Activated T-cell treated with anti-CD3 and anti-CD28 coated beads, Interleukin-2, amount 50 U/mL, for 24 hours (primary cell): ENCODE measurements at regions not wholly inside any gene's neighbourhood (a gene's known extent, or its start where the extent isn't known, plus 50 kb on each side); places are given as distances from the start of the nearest gene placed in this dataset.

Experiments used
- DNase-seq: peaks from one replicate; pipeline ENCODE4 v3.0.0-alpha.2; 2020
- H3K27ac Mint-ChIP-seq: 2 replicates; pipeline ENCODE4 v1.8.0; 2020; ENCODE audit warnings: mild to moderate bottlenecking, mixed read lengths
- H3K27me3 Mint-ChIP-seq: 2 replicates; pipeline ENCODE4 v1.8.0; 2020; ENCODE audit warnings: mixed read lengths
- H3K36me3 Mint-ChIP-seq: 2 replicates; pipeline ENCODE4 v1.8.0; 2020; ENCODE audit warnings: low read depth, mixed read lengths
- H3K4me1 Mint-ChIP-seq: 2 replicates; pipeline ENCODE4 v1.8.0; 2020; ENCODE audit warnings: low read depth, mixed read lengths
- H3K4me3 Mint-ChIP-seq: 2 replicates; pipeline ENCODE4 v1.8.0; 2020; ENCODE audit warnings: mild to moderate bottlenecking, moderate library complexity, mixed read lengths
- H3K9me3 Mint-ChIP-seq: 2 replicates; pipeline ENCODE4 v1.8.0; 2020; ENCODE audit warnings: mixed read lengths

- Mint-ChIP-seq H3K36me3 (no peaks in the 10 kb centered on the region), H3K27ac (no peak overlapping the region), H3K9me3 (no peaks in the 10 kb centered on the region), H3K4me3 (no peak overlapping the region), H3K27me3 (peaks cover 42% of the 10 kb centered on the region), H3K4me1 (peaks cover 13% of the 10 kb centered on the region)
- DNase-seq: no peak
Observed at GRCh38 chr4:53684136-53685130, 93.1 kb upstream of the LNX1 start.

- H3K9me3 Mint-ChIP-seq: peaks cover 3% of the 10 kb centered on the region
- H3K27ac Mint-ChIP-seq: no peak overlapping the region
- H3K36me3 Mint-ChIP-seq: no peaks in the 10 kb centered on the region
- H3K4me3 Mint-ChIP-seq: no peak overlapping the region
- H3K4me1 Mint-ChIP-seq: peaks cover 4% of the 10 kb centered on the region
- H3K27me3 Mint-ChIP-seq: peaks cover 38% of the 10 kb centered on the region
- DNase-seq: no peak
Observed at GRCh38 chr4:53682908-53683307, 91.6 kb upstream of the LNX1 start.

GRCh38 chr4:53682196-53682595, 90.9 kb upstream of the LNX1 start:
- peaks cover 38% of the 10 kb centered on the region for H3K27me3 Mint-ChIP-seq
- H3K27ac Mint-ChIP-seq: no peak overlapping the region
- peaks cover 3% of the 10 kb centered on the region for H3K9me3 Mint-ChIP-seq
- no peaks in the 10 kb centered on the region for H3K36me3 Mint-ChIP-seq
- no peak for DNase-seq
- H3K4me3 Mint-ChIP-seq: no peak overlapping the region
- H3K4me1 Mint-ChIP-seq: no peaks in the 10 kb centered on the region

DNA sequence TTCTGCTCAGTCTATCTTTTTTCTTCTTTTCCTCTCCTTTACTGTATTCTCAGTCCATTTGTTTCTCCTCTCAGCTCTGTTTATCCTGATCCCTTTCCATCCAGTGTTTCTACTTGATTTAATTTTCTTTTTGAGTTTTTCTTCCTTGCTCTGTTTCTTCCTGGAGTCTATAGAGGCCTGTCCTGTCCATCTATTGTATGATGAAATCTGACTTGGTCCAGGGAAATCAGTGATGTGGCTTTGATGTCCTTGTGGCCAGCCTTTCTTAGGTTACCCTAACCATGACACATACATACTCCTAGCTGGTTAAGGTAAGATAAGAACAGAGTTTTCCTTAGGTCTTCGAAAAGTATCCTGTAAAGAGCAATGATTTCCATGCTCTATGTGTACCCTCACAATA, 89.3 kb upstream of the LNX1 start:
- no peak overlapping the region for H3K4me3 Mint-ChIP-seq
- DNase-seq: no peak
- no peaks in the 10 kb centered on the region for H3K4me1 Mint-ChIP-seq
- H3K27me3 Mint-ChIP-seq: peaks cover 26% of the 10 kb centered on the region
- H3K9me3 Mint-ChIP-seq: peaks cover 3% of the 10 kb centered on the region
- H3K36me3 Mint-ChIP-seq: no peaks in the 10 kb centered on the region
- H3K27ac Mint-ChIP-seq: no peak overlapping the region

- DNase-seq: no peak
- H3K27me3 Mint-ChIP-seq: peaks cover 22% of the 10 kb centered on the region
- peaks cover 3% of the 10 kb centered on the region for H3K9me3 Mint-ChIP-seq
- H3K27ac Mint-ChIP-seq: no peak overlapping the region
- H3K4me3 Mint-ChIP-seq: no peak overlapping the region
- no peaks in the 10 kb centered on the region for H3K4me1 Mint-ChIP-seq
- no peaks in the 10 kb centered on the region for H3K36me3 Mint-ChIP-seq
Observed at GRCh38 chr4:53680168-53680567, 88.9 kb upstream of the LNX1 start.

GRCh38 chr4:53676402-53676871, 85.2 kb upstream of the LNX1 start:
- H3K27me3 Mint-ChIP-seq: peaks cover 10% of the 10 kb centered on the region
- no peak overlapping the region for H3K4me3 Mint-ChIP-seq
- peaks cover 3% of the 10 kb centered on the region for H3K9me3 Mint-ChIP-seq
- no peaks in the 10 kb centered on the region for H3K4me1 Mint-ChIP-seq
- no peak for DNase-seq
- H3K36me3 Mint-ChIP-seq: no peaks in the 10 kb centered on the region
- H3K27ac Mint-ChIP-seq: no peak overlapping the region

GRCh38 chr4:53674903-53675302, 83.6 kb upstream of the LNX1 start:
- Mint-ChIP-seq H3K4me1 (no peaks in the 10 kb centered on the region), H3K36me3 (no peaks in the 10 kb centered on the region), H3K9me3 (peaks cover 3% of the 10 kb centered on the region), H3K4me3 (no peak overlapping the region), H3K27ac (no peak overlapping the region), H3K27me3 (peaks cover 17% of the 10 kb centered on the region)
- DNase-seq: no peak

- Mint-ChIP-seq H3K27ac (no peak overlapping the region), H3K27me3 (peaks cover 21% of the 10 kb centered on the region), H3K9me3 (peaks cover 2% of the 10 kb centered on the region), H3K36me3 (no peaks in the 10 kb centered on the region), H3K4me3 (no peak overlapping the region), H3K4me1 (no peaks in the 10 kb centered on the region)
- DNase-seq: no peak
Observed at GRCh38 chr4:53672873-53673272, 81.6 kb upstream of the LNX1 start.

GRCh38 chr4:53671757-53672156, 80.5 kb upstream of the LNX1 start:
- H3K27ac Mint-ChIP-seq: no peak overlapping the region
- DNase-seq: no peak
- peaks cover 2% of the 10 kb centered on the region for H3K9me3 Mint-ChIP-seq
- peaks cover 26% of the 10 kb centered on the region for H3K27me3 Mint-ChIP-seq
- H3K36me3 Mint-ChIP-seq: no peaks in the 10 kb centered on the region
- H3K4me1 Mint-ChIP-seq: no peaks in the 10 kb centered on the region
- no peak overlapping the region for H3K4me3 Mint-ChIP-seq

- Mint-ChIP-seq H3K27ac (no peak overlapping the region), H3K36me3 (no peaks in the 10 kb centered on the region), H3K4me1 (no peaks in the 10 kb centered on the region), H3K4me3 (no peak overlapping the region), H3K9me3 (no peaks in the 10 kb centered on the region), H3K27me3 (peaks cover 4% of the 10 kb centered on the region)
- DNase-seq: no peak
Observed at GRCh38 chr4:53659737-53660136, 68.5 kb upstream of the LNX1 start.

- Mint-ChIP-seq H3K27ac (no peak overlapping the region), H3K9me3 (no peaks in the 10 kb centered on the region), H3K4me3 (no peak overlapping the region), H3K27me3 (peaks cover 4% of the 10 kb centered on the region), H3K4me1 (no peaks in the 10 kb centered on the region), H3K36me3 (no peaks in the 10 kb centered on the region)
- DNase-seq: no peak
Observed at GRCh38 chr4:53659112-53659511, 67.8 kb upstream of the LNX1 start.

DNA sequence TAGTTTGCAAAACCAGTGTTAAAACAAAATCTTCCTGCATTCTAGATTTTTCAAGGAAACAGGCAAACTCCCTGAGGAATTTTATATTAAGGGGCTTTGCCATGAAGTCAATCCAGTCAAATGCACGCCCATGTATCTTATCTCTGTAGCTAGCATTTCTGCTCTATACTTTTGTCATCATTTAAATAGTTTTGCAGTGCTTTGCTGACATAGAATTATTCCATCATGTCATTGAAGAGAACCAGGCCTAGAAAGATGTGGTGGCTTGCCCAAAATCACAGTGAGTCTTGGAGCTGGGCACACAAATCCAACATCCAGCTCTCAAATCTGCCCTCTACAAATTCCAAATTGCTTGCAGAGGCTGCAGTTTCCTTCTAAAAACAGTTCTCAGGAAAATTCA, 66.7 kb upstream of the LNX1 start:
- Mint-ChIP-seq H3K27me3 (peaks cover 4% of the 10 kb centered on the region), H3K27ac (no peak overlapping the region), H3K9me3 (no peaks in the 10 kb centered on the region), H3K36me3 (no peaks in the 10 kb centered on the region), H3K4me3 (no peak overlapping the region), H3K4me1 (no peaks in the 10 kb centered on the region)
- no peak for DNase-seq

DNA sequence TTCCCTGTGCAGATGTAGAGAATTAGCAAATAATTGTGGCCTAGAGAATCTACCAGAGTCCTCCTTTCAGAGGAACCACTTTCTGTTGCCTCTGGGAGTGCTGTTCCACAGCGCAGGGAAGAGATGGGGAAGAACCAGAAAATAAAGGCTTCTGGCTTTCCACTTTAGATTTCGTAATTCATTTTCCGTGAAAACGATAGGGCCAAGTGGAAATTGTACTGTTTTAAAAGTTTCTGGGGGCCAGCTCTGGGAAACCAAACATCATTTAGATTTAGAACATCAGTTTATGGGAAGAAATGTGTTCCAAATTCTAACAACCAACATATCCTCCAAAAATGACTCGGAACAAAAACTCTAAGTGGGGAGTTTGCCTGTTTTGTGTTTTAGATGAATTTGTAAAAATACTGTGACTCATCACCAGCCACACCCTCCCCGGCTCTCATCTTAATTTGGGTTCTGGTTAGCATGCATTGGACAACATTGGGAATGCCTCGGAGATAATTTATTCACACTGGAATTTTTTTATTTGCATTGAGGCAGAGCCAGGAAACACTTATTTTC, 65.2 kb upstream of the LNX1 start:
- Mint-ChIP-seq H3K27me3 (peaks cover 4% of the 10 kb centered on the region), H3K4me3 (no peak overlapping the region), H3K4me1 (no peaks in the 10 kb centered on the region), H3K9me3 (no peaks in the 10 kb centered on the region), H3K36me3 (no peaks in the 10 kb centered on the region), H3K27ac (no peak overlapping the region)
- DNase-seq: no peak

GRCh38 chr4:53654300-53654758, 63.0 kb upstream of the LNX1 start:
- H3K36me3 Mint-ChIP-seq: no peaks in the 10 kb centered on the region
- H3K9me3 Mint-ChIP-seq: no peaks in the 10 kb centered on the region
- no peak for DNase-seq
- H3K4me1 Mint-ChIP-seq: no peaks in the 10 kb centered on the region
- peaks cover 11% of the 10 kb centered on the region for H3K27me3 Mint-ChIP-seq
- no peak overlapping the region for H3K27ac Mint-ChIP-seq
- H3K4me3 Mint-ChIP-seq: no peak overlapping the region

- Mint-ChIP-seq H3K27me3 (peaks cover 11% of the 10 kb centered on the region), H3K27ac (no peak overlapping the region), H3K4me1 (no peaks in the 10 kb centered on the region), H3K36me3 (no peaks in the 10 kb centered on the region), H3K9me3 (no peaks in the 10 kb centered on the region), H3K4me3 (no peak overlapping the region)
- no peak for DNase-seq
Observed at GRCh38 chr4:53653484-53654053, 62.3 kb upstream of the LNX1 start.
